ENCODE measurements at regions not wholly inside any gene's neighbourhood (a gene's known extent, or its start where the extent isn't known, plus 50 kb on each side); places are given as distances from the start of the nearest gene placed in this dataset.

GRCh38 chr7:69498671-69499070 lies 99.6 kb upstream of the AUTS2 start:
- no peak for DNase-seq
- Histone ChIP-seq H3K36me3 (replicated peaks; ENCODE audit: insufficient read depth, low read length) (no peaks in the 10 kb centered on the region), H3K9me2 (replicated peaks; ENCODE audit: insufficient read depth, low read length) (no peaks in the 10 kb centered on the region), H3K9me3 (replicated peaks; ENCODE audit: insufficient read depth, low read length) (no peaks in the 10 kb centered on the region), H3F3A (ENCODE audit: insufficient read depth, low read length) (no peaks in the 10 kb centered on the region), H3K4me1 (ENCODE audit: low read length) (no peaks in the 10 kb centered on the region), H3K4me2 (ENCODE audit: low read depth, low read length) (no peak overlapping the region), H3K9ac (ENCODE audit: low read length) (no peak overlapping the region), H4K20me1 (ENCODE audit: insufficient read depth, low read length) (no peaks in the 10 kb centered on the region), H3K79me2 (ENCODE audit: low read length) (no peaks in the 10 kb centered on the region), H3K4me3 (ENCODE audit: low read length) (no peak overlapping the region), H3K27me3 (replicated peaks; ENCODE audit: insufficient read depth, low read length) (no peaks in the 10 kb centered on the region), H2AFZ (ENCODE audit: low read length) (no peak overlapping the region), H3K27ac (ENCODE audit: low read length) (no peak overlapping the region)
- TF ChIP-seq EZH2phosphoT487 (IDR thresholded peaks at IDR 0.05; ENCODE audit: low read length) (no peak), CTCF (IDR thresholded peaks at IDR 0.05; ENCODE audit: low read length) (no peak), EZH2 (optimal IDR thresholded peaks at IDR 0.05; ENCODE audit: low read depth, low read length) (no peak)

GRCh38 chr7:69502358-69502757 lies 95.9 kb upstream of the AUTS2 start:
- no peaks in the 10 kb centered on the region for H3K79me2 ChIP-seq (ENCODE audit: low read length)
- DNase-seq, result no peak
- no peaks in the 10 kb centered on the region for H3K4me1 ChIP-seq (ENCODE audit: low read length)
- no peaks in the 10 kb centered on the region for H3K36me3 ChIP-seq (replicated peaks; ENCODE audit: insufficient read depth, low read length)
- H3K9me3 ChIP-seq (replicated peaks; ENCODE audit: insufficient read depth, low read length), result no peaks in the 10 kb centered on the region
- no peaks in the 10 kb centered on the region for H3K9me2 ChIP-seq (replicated peaks; ENCODE audit: insufficient read depth, low read length)
- no peak overlapping the region for H3K4me2 ChIP-seq (ENCODE audit: low read depth, low read length)
- no peaks in the 10 kb centered on the region for H3K27me3 ChIP-seq (replicated peaks; ENCODE audit: insufficient read depth, low read length)
- no peak overlapping the region for H3K4me3 ChIP-seq (ENCODE audit: low read length)
- H4K20me1 ChIP-seq (ENCODE audit: insufficient read depth, low read length), result no peaks in the 10 kb centered on the region
- no peak overlapping the region for H3K9ac ChIP-seq (ENCODE audit: low read length)
- TF ChIP-seq CTCF (IDR thresholded peaks at IDR 0.05; ENCODE audit: low read length) (no peak), EZH2 (optimal IDR thresholded peaks at IDR 0.05; ENCODE audit: low read depth, low read length) (no peak), EZH2phosphoT487 (IDR thresholded peaks at IDR 0.05; ENCODE audit: low read length) (no peak)
- H2AFZ ChIP-seq (ENCODE audit: low read length), result no peak overlapping the region
- no peaks in the 10 kb centered on the region for H3F3A ChIP-seq (ENCODE audit: insufficient read depth, low read length)
- H3K27ac ChIP-seq (ENCODE audit: low read length), result no peak overlapping the region

- Histone ChIP-seq H3K36me3 (replicated peaks; ENCODE audit: insufficient read depth, low read length) (no peaks in the 10 kb centered on the region), H2AFZ (ENCODE audit: low read length) (no peak overlapping the region), H3K27me3 (replicated peaks; ENCODE audit: insufficient read depth, low read length) (no peaks in the 10 kb centered on the region), H3F3A (ENCODE audit: insufficient read depth, low read length) (no peaks in the 10 kb centered on the region), H3K9ac (ENCODE audit: low read length) (no peak overlapping the region), H3K4me1 (ENCODE audit: low read length) (no peaks in the 10 kb centered on the region), H3K9me2 (replicated peaks; ENCODE audit: insufficient read depth, low read length) (no peaks in the 10 kb centered on the region), H3K27ac (ENCODE audit: low read length) (no peak overlapping the region), H3K4me3 (ENCODE audit: low read length) (no peak overlapping the region), H3K9me3 (replicated peaks; ENCODE audit: insufficient read depth, low read length) (no peaks in the 10 kb centered on the region), H4K20me1 (ENCODE audit: insufficient read depth, low read length) (no peaks in the 10 kb centered on the region), H3K79me2 (ENCODE audit: low read length) (no peaks in the 10 kb centered on the region), H3K4me2 (ENCODE audit: low read depth, low read length) (no peak overlapping the region)
- no peak for DNase-seq
- TF ChIP-seq CTCF (IDR thresholded peaks at IDR 0.05; ENCODE audit: low read length) (no peak), EZH2 (optimal IDR thresholded peaks at IDR 0.05; ENCODE audit: low read depth, low read length) (no peak), EZH2phosphoT487 (IDR thresholded peaks at IDR 0.05; ENCODE audit: low read length) (no peak)
Measured at GRCh38 chr7:69504733-69505420, 93.4 kb upstream of the AUTS2 start.
